ENCODE measurements at regions not wholly inside any gene's neighbourhood (a gene's known extent, or its start where the extent isn't known, plus 50 kb on each side); places are given as distances from the start of the nearest gene placed in this dataset.
"Not testable (repeated sequence)": the region's sequence is repeated elsewhere in the genome, so short reads cannot be mapped to it uniquely, and the experiment has no call there.

DNA sequence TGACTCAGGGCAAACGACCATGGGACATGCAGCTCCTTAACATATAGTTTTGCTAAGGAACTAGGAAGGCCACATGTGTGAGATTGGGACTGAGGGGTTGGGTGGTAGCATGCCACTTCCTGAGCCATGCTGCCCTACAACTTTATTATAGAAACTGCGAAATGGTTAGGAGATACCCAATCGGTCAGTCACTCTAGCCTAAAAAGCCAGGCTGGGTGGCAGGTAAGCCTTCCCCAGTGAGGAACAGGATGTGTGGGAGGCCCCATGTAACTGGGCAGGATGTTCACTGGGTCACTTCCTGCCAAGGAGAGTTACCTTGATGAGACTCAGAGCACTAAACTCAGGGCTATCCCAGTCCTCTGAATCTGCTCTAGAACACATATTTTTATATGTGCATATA is 123.5 kb downstream of the MAP3K7 start:
- DNase-seq (ENCODE audit: low read depth in 1 of 2, low spot score in 1 of 2), result no peak

DNA sequence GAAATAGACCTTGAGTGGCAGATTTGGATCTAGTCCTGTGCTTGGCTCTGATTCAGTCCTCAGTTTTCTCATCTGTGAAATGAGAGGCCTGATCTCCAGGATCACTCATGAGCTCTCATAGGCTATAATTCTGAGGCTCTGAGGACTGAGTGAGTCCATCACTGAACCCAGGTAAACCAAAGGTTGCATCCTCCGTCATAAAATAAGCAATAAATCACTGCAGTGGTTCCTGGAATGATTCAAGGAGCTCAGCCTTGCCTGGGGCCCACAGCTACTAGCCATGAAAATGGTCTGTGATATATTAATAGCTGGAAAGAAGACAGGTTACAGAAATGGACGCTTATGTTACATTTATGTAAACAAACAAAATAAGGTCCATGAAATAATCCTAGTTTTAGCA is 124.8 kb downstream of the MAP3K7 start:
- no peak for DNase-seq (ENCODE audit: low read depth in 1 of 2, low spot score in 1 of 2)

DNA sequence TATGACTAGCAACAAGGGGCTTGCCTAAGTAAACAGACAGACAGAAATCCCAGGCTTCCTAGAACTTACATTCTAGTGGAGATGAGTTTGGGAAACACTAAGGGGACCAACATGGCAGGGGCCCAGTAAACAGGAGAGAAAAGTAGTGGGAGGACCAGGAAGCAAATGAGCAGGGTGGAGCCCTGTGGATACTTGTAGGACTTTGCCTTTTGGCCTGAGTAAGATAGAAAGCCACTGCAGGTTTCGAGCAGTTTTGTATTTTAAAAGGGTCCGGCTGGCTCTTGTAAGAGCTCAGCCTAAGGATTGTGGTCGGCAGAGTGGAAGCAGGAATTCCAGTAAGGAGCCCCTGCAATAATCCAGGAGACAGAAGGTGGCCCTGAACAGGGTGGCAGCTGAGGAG is 125.5 kb downstream of the MAP3K7 start:
- no peak for DNase-seq (ENCODE audit: low read depth in 1 of 2, low spot score in 1 of 2)

DNA sequence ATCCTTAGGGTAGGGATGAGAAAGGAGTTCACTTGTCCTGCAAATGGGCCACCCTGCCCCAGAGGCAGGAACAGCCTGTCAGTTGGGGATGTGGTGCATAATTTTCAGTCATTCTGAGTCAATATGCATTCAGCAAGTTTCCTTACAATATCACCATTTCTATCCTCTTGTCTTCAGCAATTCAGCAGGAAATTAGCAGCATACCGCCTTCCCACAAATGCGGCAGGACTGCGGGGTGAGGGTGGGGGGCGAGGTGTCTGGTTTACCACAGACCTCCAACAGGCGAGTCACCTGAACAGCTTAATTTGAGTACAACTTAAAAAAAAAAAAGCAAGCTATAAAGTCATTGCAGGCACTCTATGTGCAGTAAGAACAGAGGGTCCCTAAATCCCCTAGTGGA is 126.8 kb downstream of the MAP3K7 start:
- no peak for DNase-seq (ENCODE audit: low read depth in 1 of 2, low spot score in 1 of 2)

DNA sequence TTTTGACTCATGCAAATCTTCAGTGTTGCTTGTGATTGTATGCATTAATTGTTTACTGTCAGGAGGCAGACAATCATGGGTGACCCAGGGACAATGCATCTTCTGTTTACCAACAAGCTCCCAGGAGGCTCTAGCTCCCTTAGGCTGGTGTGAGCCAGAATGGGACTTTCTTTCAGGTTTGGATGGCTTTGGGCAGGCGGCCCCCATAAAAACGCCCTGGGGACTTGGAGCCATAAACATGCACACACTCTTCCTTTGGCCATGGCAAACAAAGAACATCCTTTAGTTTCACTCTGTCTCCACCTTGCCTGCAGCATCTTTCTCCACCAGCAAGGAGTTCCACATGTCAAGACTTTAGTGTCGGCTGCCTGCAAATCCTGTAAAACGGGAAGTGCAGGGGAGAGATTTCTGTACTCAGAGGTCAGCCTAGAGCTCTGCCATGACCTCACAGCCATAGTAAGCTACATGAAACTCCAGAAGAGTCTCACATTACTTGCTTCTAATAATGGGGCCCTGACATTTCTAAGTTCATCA is 127.6 kb downstream of the MAP3K7 start:
- DNase-seq (ENCODE audit: low read depth in 1 of 2, low spot score in 1 of 2), result no peak

DNA sequence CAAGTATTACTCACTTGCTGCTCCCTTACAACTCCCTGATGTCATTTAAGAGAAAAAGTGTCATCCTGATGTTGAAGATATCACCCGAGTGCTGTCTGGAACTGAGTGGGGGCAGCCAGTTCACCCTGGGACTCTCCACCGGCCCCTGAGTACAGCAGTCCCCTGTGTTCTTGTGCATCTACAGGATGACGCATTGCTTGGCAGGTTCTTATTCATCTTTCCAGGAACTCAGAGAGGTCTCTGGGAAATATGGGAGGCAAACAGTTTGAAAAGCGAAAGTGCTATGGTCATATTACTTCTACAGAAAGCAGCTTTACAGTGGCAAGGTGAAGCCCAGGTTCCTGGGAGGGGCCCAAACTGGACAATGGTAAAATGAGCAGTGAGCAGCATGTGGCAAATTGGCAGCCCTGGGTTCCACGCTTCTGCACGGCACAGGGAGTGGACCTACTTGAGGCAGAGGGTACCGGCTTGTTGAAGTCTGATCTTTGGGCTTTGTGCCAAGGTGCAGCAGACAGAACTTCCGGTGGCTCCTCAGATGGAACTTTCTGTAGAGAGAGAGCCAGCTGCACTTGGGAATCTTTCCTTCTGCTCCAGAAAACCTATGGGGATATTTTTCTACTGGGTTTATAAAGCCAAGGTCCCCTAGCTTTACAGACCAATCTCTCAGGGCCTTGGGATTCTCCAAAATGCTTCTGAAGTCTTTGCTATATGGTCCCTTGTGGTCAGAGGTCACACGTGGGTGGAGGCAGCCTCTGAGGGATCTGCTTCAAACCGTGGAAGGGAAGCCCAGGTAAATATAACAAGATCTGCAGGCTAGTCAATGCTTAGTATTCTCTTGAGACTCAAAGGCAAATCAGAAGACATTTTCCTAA is 128.3 kb downstream of the MAP3K7 start:
- peak; percentile 53 to 58 for DNase-seq (ENCODE audit: low read depth in 1 of 2, low spot score in 1 of 2)

DNA sequence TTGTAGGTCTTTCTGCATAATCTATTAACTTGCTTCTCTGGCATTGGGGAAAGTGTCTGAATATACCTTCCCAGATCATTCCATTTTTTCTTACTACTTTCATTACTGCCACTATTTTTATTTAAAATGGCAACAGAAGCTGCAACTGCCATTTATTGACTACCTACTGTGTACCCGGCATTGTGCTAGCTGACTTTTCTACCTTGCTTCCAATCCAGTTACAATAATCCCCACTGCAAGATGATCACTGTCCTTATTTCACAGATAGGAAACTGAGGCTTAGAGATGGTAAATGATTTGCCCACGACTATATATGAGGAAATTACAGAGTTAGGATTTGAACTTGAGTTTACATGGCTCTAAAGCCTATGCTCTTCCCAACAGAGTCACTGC is 129.0 kb downstream of the MAP3K7 start:
- DNase-seq (ENCODE audit: low read depth in 1 of 2, low spot score in 1 of 2), result no peak

DNA sequence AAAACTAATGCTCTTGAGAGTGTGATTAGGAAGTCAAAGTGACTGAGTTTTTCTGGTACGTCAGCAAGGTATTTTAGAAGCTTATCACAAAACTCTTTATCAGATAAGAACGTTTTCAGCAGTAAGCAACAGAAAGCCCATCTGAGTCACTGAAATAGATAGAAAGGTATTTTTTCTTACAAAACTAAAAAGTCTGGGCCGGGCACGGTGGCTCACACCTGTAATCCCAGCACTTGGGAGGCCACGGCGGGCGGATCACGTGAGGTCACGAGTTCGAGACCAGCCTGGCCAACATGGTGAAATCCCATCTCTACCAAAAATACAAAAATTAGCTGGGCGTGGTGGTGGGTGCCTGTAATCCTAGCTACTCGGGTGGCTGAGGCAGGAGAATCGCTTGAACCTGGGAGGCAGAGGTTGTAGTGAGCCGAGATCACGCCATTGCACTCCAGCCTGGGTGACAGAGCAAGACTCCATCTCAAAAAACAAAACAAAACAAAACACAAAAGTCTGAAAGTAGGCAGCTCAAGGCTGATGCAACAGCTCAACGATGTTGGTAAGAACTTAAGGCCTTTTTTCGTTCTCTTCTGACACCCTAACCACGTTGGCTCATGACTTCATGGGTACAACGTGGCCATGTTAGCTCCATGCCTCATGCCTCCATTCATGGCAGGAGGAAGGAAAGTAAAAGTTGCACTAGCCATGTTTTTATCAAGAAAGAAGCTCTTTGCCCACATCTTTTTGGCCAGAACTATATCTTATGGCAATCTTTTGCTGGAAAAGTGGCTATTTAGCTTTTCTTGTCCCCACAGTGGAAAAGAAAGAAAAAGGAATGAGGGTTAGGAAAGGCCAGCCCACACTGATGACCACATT is 129.6 kb downstream of the MAP3K7 start:
- not testable (repeated sequence) for DNase-seq (ENCODE audit: low read depth in 1 of 2, low spot score in 1 of 2)

DNA sequence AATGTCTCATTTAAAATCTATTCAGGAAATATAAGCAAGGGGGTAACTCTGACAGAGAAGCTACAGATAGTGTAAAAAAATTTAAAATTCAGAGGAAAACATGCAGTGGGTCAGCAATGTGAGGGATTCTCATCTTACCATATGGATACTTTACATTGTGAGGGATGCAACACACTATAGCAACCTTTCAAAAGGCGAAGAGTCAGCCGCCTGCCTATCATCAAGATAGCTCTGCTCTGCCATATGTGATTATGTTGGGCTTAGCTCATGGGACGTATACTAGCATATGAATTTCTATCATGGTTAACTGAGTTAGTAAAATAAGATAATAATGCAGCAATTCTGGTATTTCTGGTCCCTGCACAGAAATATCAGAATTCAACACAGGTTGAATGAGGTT is 130.9 kb downstream of the MAP3K7 start:
- no peak for DNase-seq (ENCODE audit: low read depth in 1 of 2, low spot score in 1 of 2)

DNA sequence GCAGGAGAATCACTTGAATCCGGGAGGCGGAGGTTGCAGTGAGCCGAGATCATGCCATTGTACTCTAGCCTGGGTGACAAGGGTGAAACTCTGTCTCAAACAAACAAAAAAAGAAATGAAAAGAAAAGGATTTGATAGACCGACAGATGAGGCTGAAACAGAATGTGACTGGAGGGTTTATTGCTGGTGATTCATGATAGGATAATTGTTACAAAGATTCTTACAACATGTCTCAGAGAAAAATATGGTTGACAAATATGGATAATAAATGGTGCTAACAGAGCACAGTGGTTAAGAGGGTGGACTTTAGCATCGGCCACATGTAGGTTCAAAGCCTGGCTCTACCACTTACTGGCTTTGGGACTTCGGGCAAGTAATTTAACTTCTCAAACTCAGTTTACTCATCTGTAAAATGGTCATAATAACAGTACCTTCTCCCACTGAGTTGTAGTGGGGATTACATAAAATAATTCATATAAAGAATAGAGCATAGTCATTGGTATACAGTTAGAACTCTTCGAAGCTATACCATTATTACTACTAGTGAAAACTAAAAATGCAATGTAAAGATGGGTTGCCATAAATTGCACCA is 131.9 kb downstream of the MAP3K7 start:
- no peak for DNase-seq (ENCODE audit: low read depth in 1 of 2, low spot score in 1 of 2)

DNA sequence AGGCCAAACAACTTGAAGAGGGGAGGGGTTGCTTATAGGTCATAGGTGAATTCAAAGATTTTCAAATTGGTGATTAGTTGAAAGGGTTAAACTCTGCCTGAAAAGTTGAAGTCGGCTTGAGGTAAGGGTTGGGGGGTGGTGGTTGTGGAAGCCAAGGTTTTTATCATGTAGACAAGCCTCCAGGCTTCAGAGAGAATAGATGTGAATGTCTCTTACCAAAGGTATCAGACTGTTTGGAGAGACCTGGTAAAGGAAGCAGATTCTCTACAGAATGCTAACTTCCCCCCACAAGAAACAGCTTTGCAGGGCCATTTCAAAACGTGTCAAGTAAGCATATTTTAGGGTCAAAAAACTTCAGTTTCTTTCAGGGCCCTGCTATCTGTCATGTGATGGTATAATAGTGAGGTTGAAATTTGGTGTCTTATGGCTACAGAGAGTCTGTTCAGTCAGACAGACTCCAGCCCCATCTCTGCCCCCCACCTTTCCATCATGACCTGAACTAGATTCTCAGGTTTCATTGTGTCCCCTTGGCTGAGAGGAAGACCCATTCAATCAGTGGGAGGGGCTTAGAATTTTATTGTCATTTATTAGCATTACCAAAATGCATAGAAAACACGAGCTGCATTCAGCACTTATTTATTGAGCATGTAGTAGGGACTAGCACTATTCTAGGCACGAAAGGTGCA is 136.5 kb downstream of the MAP3K7 start:
- no peak for DNase-seq (ENCODE audit: low read depth in 1 of 2, low spot score in 1 of 2)

DNA sequence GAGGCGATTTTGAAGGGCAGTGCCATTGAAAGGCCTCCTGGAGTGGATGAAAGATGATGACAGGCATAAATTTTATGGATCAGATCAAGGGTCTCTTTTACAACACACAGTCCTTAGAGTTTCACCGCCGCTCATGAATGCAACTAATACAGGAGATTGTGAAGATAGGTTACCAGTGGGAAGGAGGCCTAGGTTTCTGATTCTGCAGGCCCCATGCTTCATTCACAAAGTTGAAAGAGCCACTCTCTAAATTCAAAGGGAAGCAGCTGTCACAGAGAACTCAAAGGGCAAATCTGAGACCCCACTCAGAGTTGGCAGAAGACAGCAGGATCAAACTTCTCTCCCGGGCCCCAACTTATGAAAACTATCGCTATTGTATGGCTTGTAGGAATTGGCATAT is 137.6 kb downstream of the MAP3K7 start:
- no peak for DNase-seq (ENCODE audit: low read depth in 1 of 2, low spot score in 1 of 2)

DNA sequence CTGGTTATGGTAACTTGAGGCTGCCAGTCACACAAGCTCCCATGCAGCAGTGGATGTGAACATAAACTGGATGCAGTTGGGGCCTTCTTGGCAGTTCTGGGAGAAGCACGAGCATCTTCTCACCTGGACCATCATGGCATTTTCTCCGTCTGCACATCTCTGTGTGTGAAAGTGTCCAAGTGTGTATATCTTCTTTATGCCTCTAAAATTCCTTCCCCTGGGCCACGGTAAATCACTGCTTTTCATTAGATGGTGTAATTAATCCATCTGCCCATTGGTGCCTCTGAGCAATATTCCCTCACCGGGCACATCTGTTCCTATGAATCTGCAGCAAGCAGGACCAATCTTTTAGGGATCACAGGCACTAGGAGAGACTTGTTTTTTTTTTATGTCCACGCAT is 138.0 kb downstream of the MAP3K7 start:
- DNase-seq (ENCODE audit: low read depth in 1 of 2, low spot score in 1 of 2), result no peak

DNA sequence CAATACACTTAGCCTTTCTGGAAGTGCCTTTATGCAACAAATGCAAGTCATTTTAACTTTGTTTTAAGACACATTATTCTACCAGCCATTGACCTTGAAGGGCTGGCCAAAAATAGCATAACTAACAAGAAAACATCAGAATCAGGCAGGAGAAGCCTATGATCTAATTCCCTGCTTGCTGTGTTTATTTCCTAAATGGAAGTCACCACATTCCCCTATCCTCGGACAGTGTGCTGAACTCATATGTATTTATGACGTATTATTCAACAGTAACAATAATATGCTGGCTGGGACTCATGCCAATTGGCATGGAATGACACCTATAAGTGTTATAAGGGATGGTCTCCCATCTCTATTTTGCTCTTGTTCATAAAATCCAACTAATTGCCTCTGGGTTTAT is 140.7 kb downstream of the MAP3K7 start:
- DNase-seq (ENCODE audit: low read depth in 1 of 2, low spot score in 1 of 2), result no peak

DNA sequence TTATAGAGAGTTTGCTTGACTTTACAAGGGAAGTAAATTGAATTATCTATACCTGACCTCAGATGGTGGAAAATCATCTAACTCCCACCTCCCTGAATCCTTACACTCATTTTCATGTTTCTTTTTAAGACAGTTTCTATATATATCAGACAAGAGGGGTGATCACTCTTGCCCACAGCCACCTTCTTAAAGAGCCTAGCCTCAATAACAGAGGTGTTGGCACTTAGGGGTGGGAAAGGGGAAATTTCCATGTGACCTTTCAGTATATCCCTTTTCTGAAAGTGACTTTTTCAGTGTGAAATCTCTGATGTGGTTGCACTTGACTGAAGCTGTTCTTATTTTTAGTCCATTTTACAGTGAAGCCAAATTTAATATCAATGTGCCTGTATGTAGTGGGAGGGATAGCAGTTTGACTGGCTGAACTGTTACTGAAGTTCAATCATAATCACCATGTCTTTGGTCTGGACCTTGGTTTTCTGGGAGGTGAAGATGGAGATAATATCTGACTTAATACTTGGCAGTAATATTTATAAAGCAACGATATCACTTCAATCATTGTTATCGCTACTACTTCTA is 141.3 kb downstream of the MAP3K7 start:
- no peak for DNase-seq (ENCODE audit: low read depth in 1 of 2, low spot score in 1 of 2)

DNA sequence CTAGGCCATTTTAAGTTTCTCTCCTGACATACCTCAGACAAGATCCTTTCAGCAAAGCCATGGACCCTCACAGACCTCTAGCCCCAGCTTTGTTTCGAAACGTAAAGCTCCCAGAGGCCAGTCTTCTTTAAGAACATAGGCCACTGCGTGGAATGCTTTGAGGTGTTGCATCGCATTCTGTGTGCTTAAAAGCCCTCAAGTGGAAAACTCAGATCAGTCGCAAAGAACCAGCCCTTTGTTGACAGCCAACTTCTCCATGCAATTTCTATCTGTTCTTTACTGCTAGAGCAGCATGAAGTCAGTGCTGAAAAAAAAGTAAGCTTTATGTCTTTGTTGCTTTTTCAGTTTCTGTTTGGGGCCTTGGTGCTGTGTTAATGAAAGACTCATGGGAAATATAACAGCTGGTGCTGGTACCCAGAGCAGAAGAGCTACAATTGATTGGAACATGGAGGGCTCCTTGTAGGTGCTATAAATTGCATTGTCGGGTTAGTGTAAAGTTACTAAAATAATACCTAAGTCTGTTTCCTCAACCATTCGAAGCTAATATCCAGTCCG is 142.6 kb downstream of the MAP3K7 start:
- no peak for DNase-seq (ENCODE audit: low read depth in 1 of 2, low spot score in 1 of 2)

DNA sequence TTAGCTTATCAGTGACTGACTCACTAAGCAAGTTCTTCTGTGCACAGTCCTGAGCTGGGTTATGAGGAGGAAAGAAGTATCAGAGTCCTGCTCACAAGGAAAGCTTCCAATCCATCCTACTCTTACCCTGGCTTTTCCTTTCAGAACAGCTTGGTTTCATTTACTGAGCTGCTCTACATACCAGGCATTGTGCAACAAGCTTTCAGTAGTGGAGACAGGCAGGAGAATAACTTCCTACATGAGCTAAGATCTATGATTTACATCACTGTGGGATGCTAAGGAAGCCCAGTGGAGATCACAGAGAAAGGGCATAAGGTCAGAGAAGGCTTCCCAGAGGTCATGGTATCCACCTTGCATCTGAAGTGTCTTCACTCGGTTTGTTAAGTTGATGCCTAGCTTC is 144.5 kb downstream of the MAP3K7 start:
- no peak for DNase-seq (ENCODE audit: low read depth in 1 of 2, low spot score in 1 of 2)

DNA sequence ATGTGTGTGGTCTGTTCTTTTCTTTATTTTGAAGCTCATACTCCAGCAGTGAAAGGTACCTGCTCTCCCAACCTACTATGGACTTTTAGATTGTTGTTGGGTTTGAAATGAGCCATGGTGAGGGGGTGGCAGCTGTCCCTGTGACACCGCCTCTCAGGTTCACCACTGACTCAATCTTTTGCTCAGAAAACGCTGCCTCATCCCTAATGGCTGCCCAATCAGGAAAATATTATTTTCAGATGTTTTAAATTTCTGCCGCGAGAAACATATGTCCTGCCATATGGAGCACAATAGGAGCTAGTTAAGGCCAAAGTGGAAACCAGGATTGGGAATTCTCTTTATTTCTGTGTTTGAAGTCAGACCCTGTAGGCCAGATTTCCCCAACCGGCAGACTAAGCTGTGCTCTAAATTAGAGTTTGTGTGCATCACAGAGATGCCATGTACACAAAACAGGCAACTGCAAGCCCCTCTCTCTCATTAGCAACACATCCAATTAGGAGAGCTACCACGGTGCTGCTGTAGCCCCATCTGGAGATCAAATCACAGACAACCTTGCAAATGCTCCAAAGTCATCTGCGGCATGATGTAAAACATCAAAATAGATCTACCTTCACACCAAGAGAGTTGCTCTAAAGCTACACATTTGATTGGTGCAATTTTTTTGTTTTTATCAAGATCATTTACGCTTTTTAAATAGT is 144.1 kb upstream of the BACH2 start:
- no peak for DNase-seq (ENCODE audit: low read depth in 1 of 2, low spot score in 1 of 2)

DNA sequence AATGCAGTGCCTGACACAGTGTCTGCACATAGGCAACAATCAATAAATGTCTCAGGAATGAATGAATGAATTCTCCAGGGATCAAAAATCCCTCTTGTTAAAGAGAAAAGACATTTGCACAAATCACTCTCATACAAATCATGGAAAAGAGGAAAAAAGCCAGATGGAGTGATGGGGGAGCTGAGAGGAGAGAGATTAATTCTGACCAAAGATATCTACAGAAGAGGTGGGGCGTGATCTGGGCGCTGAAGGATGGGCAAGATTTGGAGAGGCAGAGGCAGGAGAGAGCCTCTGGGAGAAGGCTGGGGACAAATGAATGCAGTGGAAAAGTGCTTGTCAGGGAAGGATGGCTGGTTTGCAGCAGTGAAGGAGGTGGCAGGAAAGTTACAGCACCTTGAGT is 142.9 kb upstream of the BACH2 start:
- no peak for DNase-seq (ENCODE audit: low read depth in 1 of 2, low spot score in 1 of 2)

DNA sequence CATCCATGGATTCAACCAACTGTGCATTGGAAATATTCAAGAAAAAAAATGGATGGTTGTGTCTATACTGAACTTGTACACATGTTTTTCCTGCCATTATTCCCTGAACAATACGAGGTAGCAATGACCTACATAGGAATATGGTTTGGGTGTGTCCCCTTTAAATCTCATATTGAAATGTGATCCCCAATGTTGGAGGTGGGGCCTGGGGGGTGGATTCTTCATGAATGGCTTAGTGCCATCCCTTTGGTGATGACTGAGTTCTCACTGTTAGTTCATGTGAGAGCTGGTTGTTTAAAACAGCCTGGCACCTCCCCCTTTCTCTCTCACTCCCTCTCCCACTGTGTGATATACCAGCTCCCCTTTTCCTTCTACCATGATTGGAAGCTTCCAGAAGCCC is 139.8 kb upstream of the BACH2 start:
- no peak for DNase-seq (ENCODE audit: low read depth in 1 of 2, low spot score in 1 of 2)
